H7 (cell line): ENCODE measurements at regions not wholly inside any gene's neighbourhood (a gene's known extent, or its start where the extent isn't known, plus 50 kb on each side); places are given as distances from the start of the nearest gene placed in this dataset.

Source experiments
- DNase-seq: peaks from one replicate; pipeline ENCODE4 v3.0.0; 2012
- H3K27me3 ChIP-seq: 2 replicates; pipeline ENCODE4 v1.6.0; 2011; ENCODE audit warnings: mild to moderate bottlenecking, low read length; ENCODE audit not compliant: control insufficient read depth, insufficient read depth
- H3K36me3 ChIP-seq: replicated peaks from 2 replicates; pipeline ENCODE4 v1.5.1; 2011; ENCODE audit warnings: low read length; ENCODE audit not compliant: control insufficient read depth, insufficient read depth
- H3K4me3 ChIP-seq: 2 replicates; pipeline ENCODE4 v1.5.1; 2011; ENCODE audit warnings: low read depth, mild to moderate bottlenecking, control low read depth, low read length, moderate library complexity; ENCODE audit not compliant: insufficient read depth

- no peak for DNase-seq
- Histone ChIP-seq H3K36me3 (no peaks in the 10 kb centered on the region), H3K4me3 (no peak overlapping the region), H3K27me3 (no peaks in the 10 kb centered on the region)
These were observed 274.3 kb upstream of the HS3ST1 start for GRCh38 chr4:11702886-11703557.

GRCh38 chr4:11701966-11702725 lies 273.5 kb upstream of the HS3ST1 start:
- Histone ChIP-seq H3K4me3 (no peak overlapping the region), H3K36me3 (no peaks in the 10 kb centered on the region), H3K27me3 (no peaks in the 10 kb centered on the region)
- DNase-seq: no peak

DNA sequence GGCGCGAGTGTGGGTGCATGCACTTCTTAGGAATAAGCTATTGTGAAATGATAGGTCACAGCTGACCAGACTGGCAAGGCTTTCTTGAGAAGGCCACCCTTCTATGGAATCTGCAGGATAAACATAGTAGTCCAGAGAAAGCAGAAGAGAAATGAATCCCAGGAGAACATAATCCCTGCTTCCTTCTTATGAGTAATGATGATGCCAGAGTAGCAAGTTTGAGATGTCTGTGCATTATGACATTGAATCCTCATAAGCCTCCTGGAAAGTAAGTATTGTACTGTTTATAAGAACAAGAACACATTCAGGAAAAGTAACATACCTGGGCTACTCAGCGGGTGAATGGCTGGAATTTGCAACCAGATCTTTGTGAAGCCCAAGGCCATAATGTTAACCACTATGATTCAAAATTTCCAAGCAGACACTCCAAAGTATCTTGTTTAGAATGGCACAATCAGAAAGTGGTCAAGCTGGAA lies 272.1 kb upstream of the HS3ST1 start:
- no peak for DNase-seq
- Histone ChIP-seq H3K27me3 (no peaks in the 10 kb centered on the region), H3K36me3 (no peaks in the 10 kb centered on the region), H3K4me3 (no peak overlapping the region)

GRCh38 chr4:11698846-11699590 lies 270.3 kb upstream of the HS3ST1 start:
- DNase-seq: no peak
- H3K36me3 ChIP-seq: no peaks in the 10 kb centered on the region

GRCh38 chr4:11698033-11698432 lies 269.3 kb upstream of the HS3ST1 start:
- Histone ChIP-seq H3K4me3 (no peak overlapping the region), H3K36me3 (no peaks in the 10 kb centered on the region), H3K27me3 (no peaks in the 10 kb centered on the region)
- no peak for DNase-seq

More at GRCh38 chr4:11698846-11699590, 270.3 kb upstream of the HS3ST1 start:
- H3K27me3 ChIP-seq: no peaks in the 10 kb centered on the region
- H3K4me3 ChIP-seq: no peak overlapping the region

- Histone ChIP-seq H3K36me3 (no peaks in the 10 kb centered on the region), H3K4me3 (no peak overlapping the region), H3K27me3 (no peaks in the 10 kb centered on the region)
- DNase-seq: no peak
These were observed 265.0 kb upstream of the HS3ST1 start for GRCh38 chr4:11693693-11694092.

- no peaks in the 10 kb centered on the region for H3K27me3 ChIP-seq
- no peaks in the 10 kb centered on the region for H3K36me3 ChIP-seq
- no peak for DNase-seq
- no peak overlapping the region for H3K4me3 ChIP-seq
These were observed 262.5 kb upstream of the HS3ST1 start for GRCh38 chr4:11691236-11691635.

- no peak overlapping the region for H3K4me3 ChIP-seq
- H3K36me3 ChIP-seq: no peaks in the 10 kb centered on the region
- H3K27me3 ChIP-seq: no peaks in the 10 kb centered on the region
- DNase-seq: no peak
These were observed 259.0 kb upstream of the HS3ST1 start for GRCh38 chr4:11687727-11688126.

- no peak for DNase-seq
- Histone ChIP-seq H3K36me3 (no peaks in the 10 kb centered on the region), H3K27me3 (no peaks in the 10 kb centered on the region), H3K4me3 (no peak overlapping the region)
These were observed 256.8 kb upstream of the HS3ST1 start for GRCh38 chr4:11685481-11685880.

- no peak for DNase-seq
- Histone ChIP-seq H3K4me3 (no peak overlapping the region), H3K27me3 (no peaks in the 10 kb centered on the region), H3K36me3 (no peaks in the 10 kb centered on the region)
These were observed 246.5 kb upstream of the HS3ST1 start for GRCh38 chr4:11675051-11675800.

DNA sequence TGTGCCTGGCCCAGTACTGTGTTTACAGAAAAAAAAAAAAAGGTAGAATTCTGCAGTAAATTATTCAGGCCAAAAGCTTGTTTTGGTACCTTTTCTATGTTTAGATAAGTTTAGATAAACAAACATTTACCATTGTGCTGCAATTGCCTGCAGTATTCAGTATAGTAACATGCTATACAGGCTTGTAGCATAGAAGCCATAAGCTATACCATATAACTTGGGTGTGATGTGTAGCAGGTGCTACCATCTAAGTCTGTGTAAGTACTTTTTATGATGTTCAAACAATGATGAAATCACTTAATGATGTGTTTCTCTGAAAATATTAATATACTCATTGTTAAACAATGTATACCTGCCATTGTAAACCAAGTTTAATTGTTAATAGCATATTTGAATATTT lies 241.6 kb upstream of the HS3ST1 start:
- Histone ChIP-seq H3K4me3 (no peak overlapping the region), H3K27me3 (no peaks in the 10 kb centered on the region), H3K36me3 (no peaks in the 10 kb centered on the region)
- DNase-seq: no peak

GRCh38 chr4:11669156-11669555 lies 240.5 kb upstream of the HS3ST1 start:
- H3K36me3 ChIP-seq: no peaks in the 10 kb centered on the region
- no peak for DNase-seq
- H3K27me3 ChIP-seq: no peaks in the 10 kb centered on the region
- H3K4me3 ChIP-seq: no peak overlapping the region

DNA sequence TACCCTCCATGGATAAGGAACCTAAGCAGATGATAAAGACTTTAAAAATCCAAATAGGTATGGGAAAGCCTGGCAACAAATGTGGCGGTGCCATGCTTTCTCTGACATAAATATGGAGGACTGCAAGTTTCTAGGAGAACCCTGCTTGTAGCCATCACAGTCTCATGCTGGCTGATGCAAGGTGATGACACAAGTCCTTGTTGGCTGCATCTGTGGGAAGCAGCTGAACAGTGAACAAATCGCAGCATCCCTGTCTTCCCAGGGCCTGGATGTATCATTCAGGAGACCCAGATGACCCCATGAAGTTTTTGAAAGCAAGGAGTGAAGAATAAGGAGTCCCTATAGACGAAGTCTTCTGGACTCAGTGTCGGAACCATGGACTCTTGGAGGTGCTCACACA lies 234.4 kb upstream of the HS3ST1 start:
- Histone ChIP-seq H3K36me3 (no peaks in the 10 kb centered on the region), H3K4me3 (no peak overlapping the region), H3K27me3 (no peaks in the 10 kb centered on the region)
- no peak for DNase-seq

DNA sequence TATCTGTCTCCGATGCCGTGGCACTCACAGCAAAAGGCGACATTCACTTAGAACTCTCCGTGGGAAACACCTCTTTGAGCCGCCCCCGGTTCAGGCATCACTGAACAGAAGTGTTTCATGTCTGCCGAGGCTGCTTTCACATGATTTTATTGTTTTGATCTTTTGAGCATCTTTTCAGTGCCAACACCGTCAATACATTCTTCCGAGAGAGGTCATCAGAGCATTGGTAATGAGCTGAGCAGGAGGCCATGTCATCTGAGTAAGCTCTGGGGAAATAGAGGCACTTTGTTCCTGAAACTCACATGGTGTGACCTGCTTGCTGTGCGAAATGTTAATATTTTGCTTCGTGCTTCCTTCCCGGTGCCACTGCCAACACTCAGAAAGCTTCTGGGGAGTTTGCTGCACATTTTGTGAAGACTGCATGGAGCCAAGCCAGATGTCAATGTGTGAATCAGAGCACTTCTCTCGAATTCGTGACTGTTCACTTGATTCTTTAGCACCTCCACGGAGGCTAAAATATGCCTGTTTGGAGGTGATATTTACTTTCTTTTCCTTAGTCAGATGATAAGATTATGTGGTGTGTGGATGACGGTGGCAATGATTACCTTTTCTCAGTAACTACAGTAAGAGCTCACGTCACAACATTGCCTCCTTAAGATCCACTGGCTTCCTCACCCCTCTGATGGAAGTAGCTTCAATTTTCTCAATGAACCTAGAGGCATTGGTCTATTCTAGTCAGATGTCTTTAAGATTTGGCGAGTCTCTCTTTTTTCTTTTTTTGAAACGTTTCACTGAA lies 222.3 kb upstream of the HS3ST1 start:
- DNase-seq: no peak
- H3K4me3 ChIP-seq: no peak overlapping the region
- no peaks in the 10 kb centered on the region for H3K36me3 ChIP-seq
- no peaks in the 10 kb centered on the region for H3K27me3 ChIP-seq
